ENCODE measurements at regions not wholly inside any gene's neighbourhood (a gene's known extent, or its start where the extent isn't known, plus 50 kb on each side); places are given as distances from the start of the nearest gene placed in this dataset.
A peak's percentile ranks its signal among the peaks of the same experiment; 100 is the strongest.

DNA sequence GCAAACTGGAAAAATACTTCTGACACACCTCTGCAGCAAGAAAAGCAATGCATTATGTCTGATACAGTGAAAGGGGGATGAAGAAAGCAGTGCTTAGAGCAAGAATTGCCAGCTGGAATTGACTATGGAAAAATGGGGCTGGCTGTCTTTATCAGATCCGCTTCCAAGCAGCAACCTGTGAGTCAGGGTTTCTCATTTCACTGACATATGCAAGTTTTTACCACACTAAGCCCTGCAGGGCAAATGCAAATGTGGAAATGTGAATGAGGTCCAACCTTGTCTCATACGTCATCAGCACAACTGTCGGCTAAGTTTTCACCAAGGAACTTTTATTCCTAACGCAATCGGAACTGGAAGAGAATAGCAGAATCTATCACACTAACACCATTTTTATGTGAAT, 172.5 kb upstream of the GADL1 start:
- TF ChIP-seq CTCF (conservative IDR thresholded peaks at IDR 0.05; ENCODE audit: control insufficient read depth, insufficient read depth, low read depth, low read length): no peak
- DNase-seq (ENCODE audit: low read depth): peak; percentile 99

GRCh38 chr3:31075471-31075870, 181.0 kb upstream of the GADL1 start:
- TF ChIP-seq CTCF (conservative IDR thresholded peaks at IDR 0.05; ENCODE audit: control insufficient read depth, insufficient read depth, low read depth, low read length): no peak
- no peak for DNase-seq (ENCODE audit: low read depth)
- no peak overlapping the region for H3K4me3 ChIP-seq (ENCODE audit: control insufficient read depth, low read depth, low read length)

More for the DNA sequence above, 172.5 kb upstream of the GADL1 start:
- H3K4me3 ChIP-seq (ENCODE audit: control insufficient read depth, low read depth, low read length): no peak overlapping the region

GRCh38 chr3:31075876-31076275, 181.4 kb upstream of the GADL1 start:
- no peak for TF ChIP-seq CTCF (conservative IDR thresholded peaks at IDR 0.05; ENCODE audit: control insufficient read depth, insufficient read depth, low read depth, low read length)
- H3K4me3 ChIP-seq (ENCODE audit: control insufficient read depth, low read depth, low read length): no peak overlapping the region
- DNase-seq (ENCODE audit: low read depth): no peak

- DNase-seq (ENCODE audit: low read depth): peak; percentile 97
Observed at GRCh38 chr3:31077021-31077601, 182.7 kb upstream of the GADL1 start.

DNA sequence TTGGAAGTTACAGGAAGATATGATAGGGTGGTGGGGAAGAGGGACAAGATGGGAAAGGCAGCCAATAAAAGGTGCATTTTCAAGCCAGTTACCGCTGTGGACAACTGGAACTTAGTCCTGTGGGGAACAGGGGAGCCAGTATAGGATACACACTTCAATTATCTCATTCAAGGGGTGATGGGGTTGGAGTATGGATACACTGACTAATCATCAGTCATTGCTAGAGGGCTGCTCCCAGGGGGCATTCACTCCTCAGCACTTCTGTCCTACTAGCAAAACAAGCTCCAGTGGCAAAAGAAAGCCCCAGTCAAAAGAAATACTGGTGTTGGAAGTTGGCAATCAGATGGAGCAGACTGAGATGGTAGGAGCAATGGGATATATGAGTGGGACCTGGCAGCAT, 183.4 kb upstream of the GADL1 start:
- no peak overlapping the region for H3K4me3 ChIP-seq (ENCODE audit: control insufficient read depth, low read depth, low read length)
- no peak for TF ChIP-seq CTCF (conservative IDR thresholded peaks at IDR 0.05; ENCODE audit: control insufficient read depth, insufficient read depth, low read depth, low read length)
- peak; percentile 84 for DNase-seq (ENCODE audit: low read depth)

More at GRCh38 chr3:31077021-31077601, 182.7 kb upstream of the GADL1 start:
- H3K4me3 ChIP-seq (ENCODE audit: control insufficient read depth, low read depth, low read length): no peak overlapping the region
- no peak for TF ChIP-seq CTCF (conservative IDR thresholded peaks at IDR 0.05; ENCODE audit: control insufficient read depth, insufficient read depth, low read depth, low read length)

GRCh38 chr3:31079689-31080088, 185.2 kb upstream of the GADL1 start:
- no peak for TF ChIP-seq CTCF (conservative IDR thresholded peaks at IDR 0.05; ENCODE audit: control insufficient read depth, insufficient read depth, low read depth, low read length)
- DNase-seq (ENCODE audit: low read depth): no peak

More at GRCh38 chr3:31079689-31080088, 185.2 kb upstream of the GADL1 start:
- H3K4me3 ChIP-seq (ENCODE audit: control insufficient read depth, low read depth, low read length): no peak overlapping the region

Data from fibroblast of mammary gland (primary cell).